ENCODE measurements at regions not wholly inside any gene's neighbourhood (a gene's known extent, or its start where the extent isn't known, plus 50 kb on each side); places are given as distances from the start of the nearest gene placed in this dataset.

GRCh38 chr7:81408728-81409127, 361.1 kb downstream of the HGF start:
- TF ChIP-seq EZH2 (IDR thresholded peaks at IDR 0.05; ENCODE audit: insufficient read depth, poor library complexity, severe bottlenecking) (no peak), EZH2phosphoT487 (IDR thresholded peaks at IDR 0.05; ENCODE audit: insufficient read depth, low read depth) (no peak)
